ENCODE measurements at regions not wholly inside any gene's neighbourhood (a gene's known extent, or its start where the extent isn't known, plus 50 kb on each side); places are given as distances from the start of the nearest gene placed in this dataset.

DNA sequence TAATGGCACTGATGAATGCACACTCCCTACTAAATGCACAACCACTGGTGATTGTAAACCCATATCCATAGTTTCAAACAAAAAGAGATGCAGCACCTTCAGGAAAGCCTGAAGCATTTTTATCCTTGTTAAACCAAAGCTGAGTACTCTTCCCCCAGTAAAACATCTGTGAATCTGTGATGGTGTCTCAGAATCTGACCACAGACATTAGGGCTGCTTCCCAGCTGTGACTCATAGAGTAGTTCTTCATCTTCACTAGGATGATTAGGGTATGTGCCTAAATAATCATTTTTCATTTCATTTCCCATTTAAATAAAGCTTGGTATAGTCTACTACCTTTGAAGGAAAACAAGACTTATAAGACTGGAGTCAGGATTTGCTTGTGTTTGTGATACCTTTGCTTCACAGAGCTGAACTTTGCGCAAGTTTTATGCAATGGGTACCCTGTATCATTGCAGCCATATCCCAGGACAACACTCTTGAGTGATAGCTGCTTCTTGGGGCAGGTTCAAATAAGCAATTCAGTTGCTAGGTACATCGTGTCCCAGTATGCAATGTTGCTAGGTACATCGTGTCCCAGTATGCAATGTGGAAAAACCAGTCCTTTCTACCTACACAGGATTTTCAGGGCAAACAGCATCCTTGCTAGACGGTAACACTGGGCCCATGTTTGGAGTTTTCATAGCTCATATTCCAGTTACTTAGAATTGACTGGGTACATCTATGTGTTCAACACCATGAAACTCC is 277.1 kb downstream of the IRS2 start:
- Histone ChIP-seq H3K9me3 (no peaks in the 10 kb centered on the region), H3K27me3 (no peaks in the 10 kb centered on the region), H3K36me3 (no peaks in the 10 kb centered on the region), H3K27ac (no peak overlapping the region), H3K4me3 (no peak overlapping the region), H3K4me1 (no peaks in the 10 kb centered on the region)
- no peak for DNase-seq
- TF ChIP-seq, protein P1, sequence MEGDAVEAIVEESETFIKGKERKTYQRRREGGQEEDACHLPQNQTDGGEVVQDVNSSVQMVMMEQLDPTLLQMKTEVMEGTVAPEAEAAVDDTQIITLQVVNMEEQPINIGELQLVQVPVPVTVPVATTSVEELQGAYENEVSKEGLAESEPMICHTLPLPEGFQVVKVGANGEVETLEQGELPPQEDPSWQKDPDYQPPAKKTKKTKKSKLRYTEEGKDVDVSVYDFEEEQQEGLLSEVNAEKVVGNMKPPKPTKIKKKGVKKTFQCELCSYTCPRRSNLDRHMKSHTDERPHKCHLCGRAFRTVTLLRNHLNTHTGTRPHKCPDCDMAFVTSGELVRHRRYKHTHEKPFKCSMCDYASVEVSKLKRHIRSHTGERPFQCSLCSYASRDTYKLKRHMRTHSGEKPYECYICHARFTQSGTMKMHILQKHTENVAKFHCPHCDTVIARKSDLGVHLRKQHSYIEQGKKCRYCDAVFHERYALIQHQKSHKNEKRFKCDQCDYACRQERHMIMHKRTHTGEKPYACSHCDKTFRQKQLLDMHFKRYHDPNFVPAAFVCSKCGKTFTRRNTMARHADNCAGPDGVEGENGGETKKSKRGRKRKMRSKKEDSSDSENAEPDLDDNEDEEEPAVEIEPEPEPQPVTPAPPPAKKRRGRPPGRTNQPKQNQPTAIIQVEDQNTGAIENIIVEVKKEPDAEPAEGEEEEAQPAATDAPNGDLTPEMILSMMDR (IDR thresholded peaks at IDR 0.05): no peak
- intact Hi-C loops (cut with DNase I; ENCODE audit: low total_unique reads): no loop called here

DNA sequence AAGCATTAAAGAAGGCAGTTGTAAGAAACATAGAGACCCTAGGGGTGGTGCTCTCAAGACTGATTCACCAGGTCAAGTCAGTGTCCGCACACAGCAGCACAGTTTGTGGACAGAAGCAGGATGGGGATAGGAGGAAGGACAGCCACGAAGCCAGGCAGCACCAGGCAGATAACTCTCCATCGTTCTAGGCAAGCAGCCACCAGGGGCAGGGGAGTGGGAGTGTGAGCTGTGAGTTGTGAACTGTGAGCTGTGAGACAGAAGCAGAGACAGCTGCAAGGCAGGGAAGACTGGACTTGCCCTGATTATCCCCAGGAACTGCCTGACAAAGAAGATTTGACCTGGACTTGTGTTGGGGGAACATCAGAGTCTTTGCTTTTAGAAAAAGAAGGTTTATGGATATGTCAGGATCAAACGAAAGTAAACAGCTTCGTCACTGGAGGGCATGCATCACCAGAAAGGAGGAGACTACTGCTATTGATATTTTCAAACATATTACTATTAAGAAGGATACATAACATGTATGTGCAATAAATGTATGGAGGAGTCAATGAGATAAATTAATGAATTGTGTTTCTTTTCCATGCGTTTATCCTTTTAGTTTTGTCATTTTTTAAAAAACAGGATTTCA is 286.1 kb downstream of the IRS2 start:
- TF ChIP-seq, protein P1 (IDR thresholded peaks at IDR 0.05): no peak
- no peaks in the 10 kb centered on the region for H3K27me3 ChIP-seq
- no peaks in the 10 kb centered on the region for H3K9me3 ChIP-seq
- no peak for DNase-seq
- H3K36me3 ChIP-seq: no peaks in the 10 kb centered on the region
- no peak overlapping the region for H3K27ac ChIP-seq
- H3K4me3 ChIP-seq: no peak overlapping the region
- H3K4me1 ChIP-seq: peaks cover 0 to under 1% (median 0%) of the 10 kb centered on the region in 4 donors
- intact Hi-C loops (cut with DNase I; ENCODE audit: low total_unique reads): no loop called here

DNA sequence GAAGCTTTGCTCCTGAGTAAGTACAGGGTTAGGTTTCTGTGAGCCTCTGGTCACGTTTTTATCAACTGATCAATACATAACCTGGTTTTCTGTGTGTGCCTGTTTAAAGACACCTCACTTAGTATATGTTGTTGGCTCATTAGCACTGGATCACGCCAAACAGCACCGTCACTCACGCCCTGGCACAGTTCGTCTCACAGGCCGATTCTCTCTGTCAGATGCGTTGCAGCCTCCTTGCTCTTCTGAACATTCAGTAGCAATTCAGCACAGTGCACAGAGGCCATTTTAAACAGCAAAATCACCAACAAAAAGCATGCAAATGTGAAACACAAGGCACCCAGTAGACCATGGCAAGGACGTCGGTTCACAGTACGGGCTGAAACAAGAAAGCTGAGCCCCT is 288.5 kb downstream of the IRS2 start:
- H3K4me1 ChIP-seq: peaks cover 0 to 6% (median 5%) of the 10 kb centered on the region in 4 donors
- no peak overlapping the region for H3K4me3 ChIP-seq
- H3K9me3 ChIP-seq: no peaks in the 10 kb centered on the region
- DNase-seq: no peak
- H3K36me3 ChIP-seq: no peaks in the 10 kb centered on the region
- TF ChIP-seq, protein P1 (IDR thresholded peaks at IDR 0.05): no peak
- intact Hi-C loops (cut with DNase I; ENCODE audit: low total_unique reads): no loop called here
- no peaks in the 10 kb centered on the region for H3K27me3 ChIP-seq
- no peak overlapping the region for H3K27ac ChIP-seq

DNA sequence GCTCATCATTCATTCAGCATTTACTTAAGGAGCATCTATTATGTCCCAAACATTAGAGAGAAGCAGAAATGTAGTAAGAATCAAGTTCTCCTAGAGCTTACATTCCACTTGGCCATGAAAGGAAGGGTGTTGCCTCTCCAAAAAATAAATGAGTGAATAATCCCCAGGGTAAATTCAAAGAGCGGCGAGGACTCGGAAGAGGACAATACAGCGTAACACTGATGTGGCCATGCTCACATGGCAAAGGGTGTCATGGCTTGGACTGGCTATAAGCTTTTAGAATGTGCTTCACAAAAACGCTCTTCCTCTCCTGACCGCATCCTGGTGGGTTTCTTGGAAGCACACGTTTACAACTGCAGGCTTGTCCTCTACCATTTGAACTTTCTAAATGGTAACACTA is 290.2 kb downstream of the IRS2 start:
- H3K36me3 ChIP-seq: no peaks in the 10 kb centered on the region
- H3K4me1 ChIP-seq: peaks cover 0 to 6% (median 5%) of the 10 kb centered on the region in 4 donors
- H3K4me3 ChIP-seq: no peak overlapping the region
- TF ChIP-seq, protein P1 (IDR thresholded peaks at IDR 0.05): no peak
- no peak overlapping the region for H3K27ac ChIP-seq
- intact Hi-C loops (cut with DNase I; ENCODE audit: low total_unique reads): no loop called here
- H3K27me3 ChIP-seq: no peaks in the 10 kb centered on the region
- no peak for DNase-seq
- H3K9me3 ChIP-seq: no peaks in the 10 kb centered on the region

DNA sequence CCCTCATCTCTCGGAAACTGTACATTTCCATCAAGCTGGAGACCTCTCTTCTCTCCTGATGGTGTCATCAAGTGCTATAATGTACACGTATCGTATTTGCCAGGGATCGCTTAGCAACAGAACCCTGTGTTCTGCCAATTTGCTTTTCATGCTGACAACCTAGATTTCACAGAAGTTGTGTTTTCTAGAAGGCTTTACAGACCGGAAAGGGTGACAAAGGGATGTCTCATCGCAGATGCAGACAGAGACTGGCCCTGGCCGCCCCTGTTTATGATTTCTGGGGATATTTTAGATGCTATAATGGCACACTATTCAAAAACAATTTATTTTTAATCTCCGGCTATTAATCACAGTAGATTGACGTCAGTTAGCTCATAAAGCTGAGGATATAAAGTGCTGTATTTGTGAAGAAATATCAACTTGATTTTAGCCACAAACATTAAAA is 291.4 kb downstream of the IRS2 start:
- DNase-seq: no peak
- Histone ChIP-seq H3K9me3 (no peaks in the 10 kb centered on the region), H3K4me1 (peaks cover 0 to 6% (median 5%) of the 10 kb centered on the region in 4 donors), H3K27me3 (no peaks in the 10 kb centered on the region), H3K27ac (no peak overlapping the region), H3K4me3 (no peak overlapping the region), H3K36me3 (no peaks in the 10 kb centered on the region)
- intact Hi-C loops (cut with DNase I; ENCODE audit: low total_unique reads): no loop called here
- TF ChIP-seq, protein P1 (IDR thresholded peaks at IDR 0.05): no peak
